H9 (cell line): ENCODE measurements at regions not wholly inside any gene's neighbourhood (a gene's known extent, or its start where the extent isn't known, plus 50 kb on each side); places are given as distances from the start of the nearest gene placed in this dataset.

Experiments used
- DNase-seq: peaks from one replicate; pipeline ENCODE4 v3.0.0-alpha.2; 2017
- H2AFZ ChIP-seq: one replicate; pipeline ENCODE4 v1.6.1; 2013; ENCODE audit warnings: mild to moderate bottlenecking, low read length, control low read depth, moderate library complexity
- H2AK5ac ChIP-seq: 2 replicates; pipeline ENCODE4 v1.6.1; 2013; ENCODE audit warnings: low read length, control low read depth, mixed read lengths; ENCODE audit not compliant: insufficient read length
- H2BK120ac ChIP-seq: one replicate; pipeline ENCODE4 v1.6.1; 2013; ENCODE audit warnings: low read depth, mild to moderate bottlenecking, low read length, control low read depth, inconsistent platforms; ENCODE audit not compliant: poor library complexity, severe bottlenecking
- H2BK12ac ChIP-seq: 2 replicates; pipeline ENCODE4 v1.6.1; 2013; ENCODE audit warnings: low read length, control low read depth, mixed read lengths, low read depth; ENCODE audit not compliant: insufficient read length
- H2BK15ac ChIP-seq: 2 replicates; pipeline ENCODE4 v1.6.1; 2013; ENCODE audit warnings: low read depth, low read length, control low read depth
- H2BK20ac ChIP-seq: one replicate; pipeline ENCODE4 v1.6.1; 2013; ENCODE audit warnings: low read depth, mild to moderate bottlenecking, low read length, control low read depth, inconsistent platforms; ENCODE audit not compliant: poor library complexity, severe bottlenecking
- H2BK5ac ChIP-seq: 2 replicates; pipeline ENCODE4 v1.6.1; 2013; ENCODE audit warnings: low read length, control low read depth, mixed read lengths; ENCODE audit not compliant: insufficient read length
- H3K14ac ChIP-seq: 2 replicates; pipeline ENCODE4 v1.6.1; 2013; ENCODE audit warnings: low read length, control low read depth; ENCODE audit not compliant: insufficient read depth
- H3K18ac ChIP-seq: 2 replicates; pipeline ENCODE4 v1.6.1; 2013; ENCODE audit warnings: low read depth, mild to moderate bottlenecking, mixed read lengths, low read length, control low read depth; ENCODE audit not compliant: insufficient read length
- H3K23ac ChIP-seq: 2 replicates; pipeline ENCODE4 v1.6.1; 2013; ENCODE audit warnings: low read length, control low read depth, mixed read lengths, low read depth; ENCODE audit not compliant: insufficient read length
- H3K23me2 ChIP-seq: 2 replicates; pipeline ENCODE4 v1.6.1; 2013; ENCODE audit warnings: low read depth, mild to moderate bottlenecking, mixed read lengths, low read length, control low read depth; ENCODE audit not compliant: insufficient read length, poor library complexity, severe bottlenecking
- H3K27ac ChIP-seq: 2 replicates; pipeline ENCODE4 v1.5.1; 2013; ENCODE audit warnings: low read length, control low read depth, mixed read lengths, low read depth; ENCODE audit not compliant: insufficient read length
- H3K27me3 ChIP-seq: 2 replicates; pipeline ENCODE4 v1.6.1; 2013; ENCODE audit warnings: low read length, control low read depth, inconsistent platforms; ENCODE audit not compliant: insufficient read depth
- H3K4ac ChIP-seq: 2 replicates; pipeline ENCODE4 v1.6.1; 2013; ENCODE audit warnings: low read depth, mild to moderate bottlenecking, control low read depth, inconsistent platforms, low read length, moderate library complexity
- H3K4me1 ChIP-seq: 2 replicates; pipeline ENCODE4 v1.6.1; 2013; ENCODE audit warnings: low read length, control low read depth, inconsistent platforms; ENCODE audit not compliant: insufficient read depth
- H3K4me2 ChIP-seq: 2 replicates; pipeline ENCODE4 v1.6.1; 2013; ENCODE audit warnings: low read length, control low read depth, mixed read lengths; ENCODE audit not compliant: insufficient read length, insufficient read depth
- H3K56ac ChIP-seq: 2 replicates; pipeline ENCODE4 v1.6.1; 2013; ENCODE audit warnings: low read depth, mild to moderate bottlenecking, mixed read lengths, low read length, control low read depth; ENCODE audit not compliant: insufficient read length
- H3K79me1 ChIP-seq: 2 replicates; pipeline ENCODE4 v1.6.1; 2013; ENCODE audit warnings: low read depth, mild to moderate bottlenecking, moderate library complexity, low read length, control low read depth, inconsistent platforms; ENCODE audit not compliant: insufficient read depth, poor library complexity, severe bottlenecking
- H3K79me2 ChIP-seq: 2 replicates; pipeline ENCODE4 v1.6.1; 2013; ENCODE audit warnings: low read length, control low read depth, inconsistent platforms; ENCODE audit not compliant: insufficient read depth
- H3K9ac ChIP-seq: 2 replicates; pipeline ENCODE4 v1.6.1; 2013; ENCODE audit warnings: low read length, control low read depth, mixed read lengths; ENCODE audit not compliant: insufficient read length; ENCODE audit errors: extremely low read depth
- H3K9me3 ChIP-seq: one replicate; pipeline ENCODE4 v1.6.1; 2013; ENCODE audit warnings: low read depth, low read length, inconsistent platforms; ENCODE audit not compliant: control insufficient read depth
- H3T11ph ChIP-seq: one replicate; pipeline ENCODE4 v1.6.1; 2013; ENCODE audit warnings: mild to moderate bottlenecking, low read length, control low read depth, inconsistent platforms
- H4K20me1 ChIP-seq: one replicate; pipeline ENCODE4 v1.6.1; 2013; ENCODE audit not compliant: control insufficient read depth, insufficient read length, insufficient read depth
- H4K5ac ChIP-seq: 2 replicates; pipeline ENCODE4 v1.6.1; 2013; ENCODE audit warnings: low read depth, mild to moderate bottlenecking, mixed read lengths, low read length, control low read depth; ENCODE audit not compliant: insufficient read length
- H4K8ac ChIP-seq: replicated peaks from 2 replicates; pipeline ENCODE4 v1.6.1; 2013; ENCODE audit warnings: low read length, control low read depth, mixed read lengths, low read depth; ENCODE audit not compliant: insufficient read length
- H4K91ac ChIP-seq: 2 replicates; pipeline ENCODE4 v1.6.1; 2013; ENCODE audit warnings: low read depth, mild to moderate bottlenecking, moderate library complexity, mixed read lengths, low read length, control low read depth; ENCODE audit not compliant: insufficient read length
- H3K27ac Mint-ChIP-seq, 3 experiments: 2 replicates in 2 of 3; 3 replicates in 1 of 3; pipeline ENCODE4 v1.8.0; 2020 to 2021; ENCODE audit warnings: mixed read lengths in 3 of 3, mild to moderate bottlenecking in 1 of 3, moderate library complexity in 1 of 3
- H3K27me3 Mint-ChIP-seq: 2 replicates; pipeline ENCODE4 v1.8.0; 2021; ENCODE audit warnings: low read depth, mild to moderate bottlenecking, moderate library complexity, mixed read lengths
- H3K36me3 Mint-ChIP-seq, 3 experiments: 2 replicates in 2 of 3; 3 replicates in 1 of 3; pipeline ENCODE4 v1.8.0; 2020 to 2021; ENCODE audit warnings: low read depth in 3 of 3, mixed read lengths in 3 of 3; ENCODE audit not compliant: insufficient read depth in 1 of 3
- H3K4me1 Mint-ChIP-seq, 2 experiments: 2 replicates each; pipeline ENCODE4 v1.8.0; 2020; ENCODE audit warnings: mixed read lengths in 2 of 2
- H3K4me3 Mint-ChIP-seq, 2 experiments: 2 replicates in 1 of 2; 3 replicates in 1 of 2; pipeline ENCODE4 v1.8.0; 2020 to 2021; ENCODE audit warnings: mild to moderate bottlenecking in 2 of 2, mixed read lengths in 2 of 2, moderate library complexity in 1 of 2
- H3K9me3 Mint-ChIP-seq, 2 experiments: 2 replicates in 1 of 2; 3 replicates in 1 of 2; pipeline ENCODE4 v1.8.0; 2020; ENCODE audit warnings: mild to moderate bottlenecking in 2 of 2, mixed read lengths in 2 of 2, moderate library complexity in 1 of 2
- CTCF ChIP-seq: fragments of 200-600 bp; sonication (generic); conservative IDR thresholded peaks from 3 replicates; pipeline ENCODE4 v1.8.0; 2021; ENCODE audit warnings: antibody characterized with exemption, mild to moderate bottlenecking
- WGBS: extraction: QIAGEN DNeasy Blood & Tissue Kit; methylation state at CpG from one replicate; pipeline ENCODE4 v1.1.7; 2013; ENCODE audit warnings: missing lambda C conversion rate, low lambda C conversion rate, mixed read lengths; ENCODE audit not compliant: insufficient read length; ENCODE audit errors: extremely low coverage; 5-methylcytosine and 5-hydroxymethylcytosine counted together

DNA sequence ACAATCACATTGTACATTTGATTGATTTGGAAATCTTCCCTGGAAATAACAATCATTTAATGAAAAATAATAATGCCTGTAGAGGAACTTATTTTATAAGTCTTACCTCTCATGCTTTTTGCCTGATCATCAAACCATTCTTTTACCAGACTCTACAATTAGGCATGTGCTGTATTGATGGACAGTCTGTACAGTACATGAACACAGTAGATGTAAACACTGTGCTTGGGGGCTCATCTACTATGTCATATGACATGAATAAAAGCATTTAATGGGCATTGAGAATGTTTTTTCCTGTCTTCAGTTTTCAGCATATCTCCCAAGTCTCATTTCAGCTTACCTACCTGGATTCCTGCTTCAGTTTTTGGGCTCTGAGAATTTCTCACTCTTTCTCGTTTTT lies 1070.9 kb downstream of the STIM2 start:
- WGBS, result no CpG with 5 or more reads among the region's 1 CpG

More for the DNA sequence above, 1070.9 kb downstream of the STIM2 start:
- Histone ChIP-seq H3K4ac (no peak overlapping the region), H3K4me1 (no peaks in the 10 kb centered on the region), H3K18ac (no peak overlapping the region), H2BK120ac (no peak overlapping the region), H2BK20ac (no peak overlapping the region), H3K56ac (no peak overlapping the region), H3T11ph (no peak overlapping the region), H3K79me2 (no peaks in the 10 kb centered on the region), H2BK15ac (no peak overlapping the region), H4K91ac (no peak overlapping the region), H4K20me1 (no peaks in the 10 kb centered on the region), H4K8ac (no peak overlapping the region), H3K9me3 (no peaks in the 10 kb centered on the region), H4K5ac (no peak overlapping the region), H3K4me2 (no peak overlapping the region), H3K27me3 (no peaks in the 10 kb centered on the region), H3K14ac (no peak overlapping the region), H3K9ac (no peak overlapping the region), H3K23ac (no peak overlapping the region), H3K79me1 (no peaks in the 10 kb centered on the region), H2BK5ac (no peak overlapping the region), H2BK12ac (no peak overlapping the region), H3K27ac (no peak overlapping the region), H2AK5ac (no peak overlapping the region), H3K23me2 (no peaks in the 10 kb centered on the region), H2AFZ (no peak overlapping the region)
- H3K36me3 Mint-ChIP-seq, result no peaks in the 10 kb centered on the region
- H3K27ac Mint-ChIP-seq, result no peak overlapping the region; a peak in 1 of 7 replicates
- no peak for DNase-seq
- H3K27me3 Mint-ChIP-seq, result no peaks in the 10 kb centered on the region
- no peaks in the 10 kb centered on the region for H3K9me3 Mint-ChIP-seq
- H3K4me3 Mint-ChIP-seq, result no peak overlapping the region
- TF ChIP-seq CTCF, result no peak
- H3K4me1 Mint-ChIP-seq, result peaks cover 2 to 3% of the 10 kb centered on the region in 2 experiments; a peak in 1 of 4 replicates
